Midbrain (tissue), 1 donor: ENCODE measurements at regions not wholly inside any gene's neighbourhood (a gene's known extent, or its start where the extent isn't known, plus 50 kb on each side); places are given as distances from the start of the nearest gene placed in this dataset.
"Not testable (repeated sequence)": the region's sequence is repeated elsewhere in the genome, so short reads cannot be mapped to it uniquely, and the experiment has no call there.

ENCODE experiments used
- DNase-seq: peaks from one replicate; lab custom pipeline; 2025; lab: John Stamatoyannopoulos, UW

- no peak for DNase-seq
Measured at GRCh38 chr3:182404031-182404430, 389.3 kb upstream of the ATP11B start.

GRCh38 chr3:182405759-182406158 lies 387.5 kb upstream of the ATP11B start:
- DNase-seq, result no peak

DNA sequence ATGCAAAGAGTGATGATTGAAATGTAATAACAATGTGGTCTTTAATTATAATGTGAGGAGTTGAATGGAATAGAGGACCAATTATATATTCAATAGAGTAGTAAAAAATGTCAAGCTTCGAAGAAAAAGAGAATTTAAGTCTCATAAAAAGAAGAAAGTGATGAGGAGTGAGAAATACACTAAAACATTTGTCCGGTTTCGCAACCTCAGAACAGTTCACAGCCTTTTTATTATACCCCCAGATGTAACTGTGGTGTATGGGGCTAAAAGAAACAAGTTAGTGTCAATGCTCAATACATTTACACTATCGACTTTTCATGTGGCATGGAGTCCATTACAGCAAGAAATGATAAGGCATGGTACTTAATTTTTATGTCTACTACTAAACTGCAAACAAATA lies 386.5 kb upstream of the ATP11B start:
- no peak for DNase-seq

DNA sequence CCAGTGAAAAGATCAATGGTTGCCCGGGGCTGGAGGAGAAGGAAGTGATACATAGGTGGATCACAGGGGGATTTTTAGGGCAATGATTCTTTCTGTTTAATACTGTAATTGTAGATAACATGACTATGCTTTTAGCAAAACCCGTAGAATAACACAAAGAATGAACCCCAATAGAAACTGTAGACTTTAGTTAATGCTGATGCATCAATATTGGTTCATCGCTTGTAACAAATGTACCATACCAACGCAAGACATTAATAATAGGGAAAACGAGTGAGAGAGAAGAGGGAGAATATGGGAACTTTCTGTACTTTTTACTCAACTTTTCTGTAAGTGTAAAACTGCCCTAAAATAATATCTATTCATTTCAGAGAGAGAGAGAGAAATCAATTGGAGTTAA lies 383.3 kb upstream of the ATP11B start:
- DNase-seq, result no peak

DNA sequence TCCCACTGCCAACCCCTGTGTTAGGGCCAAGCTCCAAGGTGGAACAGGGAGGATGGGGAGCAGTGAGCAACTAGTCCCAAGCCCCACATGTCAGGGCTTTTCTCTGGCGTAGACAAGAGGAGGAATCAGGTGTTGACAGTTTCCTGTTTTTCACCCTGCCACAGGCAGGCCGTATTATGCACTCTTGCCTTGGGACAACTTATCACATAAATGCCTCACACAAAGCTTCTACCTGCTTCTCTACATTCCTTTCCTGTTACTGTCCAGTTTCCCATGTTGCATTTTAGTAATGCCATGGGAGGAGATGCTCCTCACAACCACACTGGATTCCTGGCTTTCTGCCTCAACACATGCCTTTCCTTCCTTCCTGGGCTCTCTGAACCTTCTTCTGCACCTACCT lies 381.2 kb upstream of the ATP11B start:
- DNase-seq, result no peak

DNA sequence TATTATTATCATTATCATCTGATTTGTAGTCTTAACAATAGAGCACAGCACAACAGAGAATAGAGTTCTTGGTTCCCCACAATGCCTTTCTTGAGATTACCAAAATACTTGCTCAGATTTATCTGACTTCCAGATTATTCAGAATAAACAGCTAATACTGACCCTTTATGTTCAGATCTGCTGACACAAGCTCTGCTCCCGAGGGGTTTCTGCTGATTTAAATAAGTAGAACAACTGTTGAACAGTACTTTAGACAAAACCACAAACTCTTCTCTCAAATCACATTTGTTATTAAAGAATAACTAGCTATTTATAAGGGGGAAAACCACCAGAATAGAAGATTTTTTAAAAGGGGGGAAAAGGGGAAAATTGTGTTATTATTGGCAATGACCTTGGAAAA lies 380.2 kb upstream of the ATP11B start:
- no peak for DNase-seq

DNA sequence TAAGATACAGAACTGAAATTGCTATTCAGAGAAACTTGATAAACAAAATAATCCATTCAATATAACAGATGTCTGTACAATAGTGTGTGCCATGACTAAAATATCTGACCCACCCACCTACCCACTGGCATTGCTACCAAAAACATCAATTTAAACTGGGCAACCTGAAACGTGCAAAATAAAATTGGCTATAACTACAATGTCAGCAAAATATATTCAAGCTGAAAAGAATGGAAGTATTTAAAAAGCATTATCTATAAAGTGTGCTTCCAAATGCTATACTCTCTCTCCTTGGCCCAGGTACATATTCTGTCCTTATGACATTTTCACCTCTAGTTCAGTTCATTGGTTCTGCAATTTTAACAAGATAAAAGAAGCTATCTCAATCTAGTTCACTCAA lies 379.6 kb upstream of the ATP11B start:
- DNase-seq, result no peak

- no peak for DNase-seq
Measured at GRCh38 chr3:182414586-182414985, 378.7 kb upstream of the ATP11B start.

DNA sequence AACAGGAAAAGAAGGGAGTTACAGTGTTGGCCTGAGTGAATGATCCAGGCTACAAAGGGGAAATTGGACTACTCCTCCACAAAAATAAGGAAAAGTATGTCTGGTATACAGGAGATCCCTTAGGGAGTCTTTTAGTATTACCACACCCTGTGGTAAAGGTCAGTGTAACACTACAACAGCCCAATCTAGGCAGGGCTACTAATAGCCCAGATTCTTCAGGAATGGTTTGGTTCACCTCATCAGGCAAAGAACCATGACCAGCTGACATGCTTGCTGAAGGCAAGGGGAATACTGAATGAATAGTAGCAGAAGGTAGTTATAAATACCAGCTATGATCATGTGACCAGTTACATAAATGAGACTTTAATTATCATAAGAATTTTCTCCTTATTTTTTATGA lies 372.6 kb upstream of the ATP11B start:
- no peak for DNase-seq

DNA sequence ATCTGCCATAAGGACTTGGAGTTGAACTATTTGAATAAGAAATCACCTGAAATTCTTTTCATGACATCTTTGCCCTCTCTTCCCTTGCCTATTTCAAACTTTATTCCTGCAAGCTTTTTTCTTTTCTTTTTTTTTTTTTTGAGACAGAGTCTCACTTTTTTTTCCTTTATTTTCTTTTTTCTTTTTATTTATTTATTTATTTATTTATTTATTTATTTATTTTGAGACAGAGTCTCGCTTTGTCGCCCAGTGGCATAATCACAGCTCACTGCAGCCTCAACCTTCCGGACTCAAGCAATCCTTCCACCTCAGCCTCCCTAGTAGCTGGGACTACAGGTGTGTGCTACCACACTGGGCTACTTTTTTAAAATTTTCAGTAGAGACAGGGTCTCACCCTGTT lies 369.3 kb upstream of the ATP11B start:
- DNase-seq, result no peak

GRCh38 chr3:182425926-182426718 lies 367.2 kb upstream of the ATP11B start:
- DNase-seq, result not testable (repeated sequence)

- DNase-seq, result not testable (repeated sequence)
Measured at GRCh38 chr3:182431972-182432371, 361.3 kb upstream of the ATP11B start.

- no peak for DNase-seq
Measured at GRCh38 chr3:182435860-182436259, 357.4 kb upstream of the ATP11B start.

DNA sequence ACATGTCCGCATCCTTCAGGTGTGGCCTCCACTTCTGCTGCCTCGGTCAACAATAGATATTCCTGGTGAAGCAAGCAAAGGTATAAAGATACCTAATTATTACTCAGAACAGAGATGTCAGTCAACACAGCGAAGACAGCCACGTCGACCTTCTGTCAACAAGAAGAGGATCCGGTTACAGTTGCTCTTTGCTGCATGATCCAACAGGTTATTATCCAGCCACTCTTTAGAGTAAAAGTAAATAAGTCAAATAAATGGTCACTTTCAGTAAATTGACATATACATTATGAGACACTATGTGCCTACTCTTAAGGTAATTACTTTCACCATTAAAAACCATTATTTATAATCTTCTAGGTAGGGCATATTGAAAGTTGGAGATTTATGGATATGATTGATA lies 356.8 kb upstream of the ATP11B start:
- DNase-seq, result no peak

GRCh38 chr3:182438398-182438797 lies 354.9 kb upstream of the ATP11B start:
- no peak for DNase-seq

DNA sequence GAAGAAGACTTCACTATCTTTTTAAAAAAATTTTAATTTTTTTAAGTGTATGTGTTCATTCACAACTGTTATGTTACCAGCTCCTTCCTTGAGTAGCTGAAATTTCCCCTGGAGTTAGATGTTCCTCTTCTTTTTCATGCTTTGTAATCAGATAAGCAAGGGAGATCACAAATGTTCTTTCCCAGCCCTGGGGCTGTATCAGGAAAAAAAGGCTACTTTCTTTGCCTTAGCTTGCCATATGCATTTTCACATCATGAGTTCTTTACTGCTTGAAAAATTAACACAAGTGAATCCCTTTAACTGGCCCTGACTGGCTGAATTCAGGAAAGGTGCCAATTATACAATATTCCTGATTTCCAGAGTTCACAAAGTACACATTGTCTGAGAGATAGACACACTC lies 353.2 kb upstream of the ATP11B start:
- no peak for DNase-seq

DNA sequence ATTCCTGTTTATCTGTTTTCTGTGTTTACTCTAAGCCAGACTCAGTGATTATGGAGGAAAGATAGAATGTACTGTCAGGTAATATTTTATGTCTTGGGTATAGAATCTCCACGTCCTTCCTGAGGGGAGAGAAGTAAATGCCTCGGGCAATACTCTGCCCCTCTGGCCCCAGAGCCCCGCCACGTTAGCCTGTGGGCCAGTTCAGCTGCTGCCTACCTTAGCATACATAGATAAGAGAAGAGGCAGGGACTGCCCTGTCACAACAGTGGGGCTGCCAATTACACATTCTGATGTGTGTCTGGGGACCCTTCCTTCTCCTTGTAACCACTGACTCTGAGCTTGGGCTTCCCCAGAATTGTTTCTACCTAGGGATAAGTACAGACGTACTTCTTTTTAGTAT lies 347.7 kb upstream of the ATP11B start:
- DNase-seq, result no peak

DNA sequence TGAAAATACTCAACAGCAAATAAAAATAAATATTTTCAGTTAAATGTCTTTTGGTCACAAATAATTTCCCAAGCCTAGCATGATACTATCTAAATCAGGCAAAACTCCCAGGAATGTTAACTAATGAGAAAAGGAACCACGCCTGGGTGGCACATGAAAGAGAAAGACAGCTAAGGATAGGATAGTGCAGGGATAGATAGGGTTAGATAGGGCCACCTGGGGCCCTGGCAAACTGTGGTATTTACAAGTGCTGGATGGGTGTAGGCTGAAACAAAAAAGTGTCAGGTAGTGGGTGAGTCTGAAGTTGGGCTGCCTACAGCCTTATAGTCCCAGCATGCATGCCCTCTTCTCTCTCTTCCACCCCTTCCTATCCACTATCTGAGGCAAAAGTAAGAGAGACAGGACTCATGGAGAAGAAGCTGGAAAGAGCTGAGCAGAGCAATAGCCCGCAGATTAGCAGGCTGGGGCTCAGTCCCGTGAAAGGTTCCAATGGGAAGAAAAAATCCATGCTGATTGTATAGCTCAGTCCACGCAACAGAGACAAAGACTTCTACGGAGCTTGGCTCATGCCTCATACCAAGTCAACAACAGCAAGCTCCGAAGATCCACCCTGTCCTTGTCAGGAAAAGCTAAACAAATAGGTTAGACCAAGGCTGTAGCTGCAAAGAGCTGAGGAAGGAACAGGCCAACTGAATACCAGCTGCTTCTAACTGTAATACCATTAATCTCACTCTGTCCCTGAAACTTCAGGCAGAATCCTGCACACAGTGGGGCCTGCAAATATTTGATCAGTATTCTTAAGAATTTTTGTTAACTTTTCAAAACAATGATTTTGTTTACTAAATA lies 342.1 kb upstream of the ATP11B start:
- DNase-seq, result no peak

DNA sequence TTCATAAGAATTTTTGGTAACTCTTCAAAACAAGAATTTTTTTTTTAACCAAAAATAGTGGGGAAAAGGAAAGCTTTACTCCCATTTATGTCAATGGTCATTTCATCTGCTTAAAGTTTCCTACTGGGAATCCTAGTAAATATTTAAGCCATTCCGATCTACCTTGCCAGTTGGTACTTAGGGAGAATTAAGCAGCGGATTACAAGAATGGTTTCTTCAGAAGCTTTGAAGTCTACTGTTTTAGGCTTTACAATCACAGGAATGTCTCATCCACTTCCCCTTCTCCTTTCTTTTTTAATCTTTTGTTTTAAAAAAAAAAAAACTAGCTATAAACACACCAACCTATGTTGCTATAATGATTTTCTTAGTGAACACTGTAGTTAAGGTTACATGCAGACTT lies 341.4 kb upstream of the ATP11B start:
- no peak for DNase-seq

GRCh38 chr3:182455011-182455410 lies 338.3 kb upstream of the ATP11B start:
- DNase-seq, result no peak

GRCh38 chr3:182460303-182460702 lies 333.0 kb upstream of the ATP11B start:
- DNase-seq, result no peak

DNA sequence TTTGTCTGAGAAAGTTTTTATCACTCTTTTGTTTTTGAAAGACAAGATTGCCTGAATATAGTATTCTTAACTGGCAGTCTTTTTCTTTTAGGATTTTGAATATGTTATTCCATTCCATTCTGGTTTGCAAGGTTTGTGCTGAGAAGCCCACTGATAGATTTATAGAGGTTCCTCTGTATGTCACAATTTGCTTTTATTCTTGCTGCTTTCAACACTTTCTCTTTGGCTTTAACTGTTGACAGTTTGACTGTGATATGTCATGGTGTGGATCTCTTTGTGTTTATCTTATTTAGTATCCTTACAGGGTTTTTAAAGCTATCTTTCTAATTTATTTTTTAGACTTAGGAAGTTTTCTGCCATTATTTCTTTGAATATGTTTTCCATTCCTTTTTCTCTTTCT lies 331.2 kb upstream of the ATP11B start:
- DNase-seq, result no peak

DNA sequence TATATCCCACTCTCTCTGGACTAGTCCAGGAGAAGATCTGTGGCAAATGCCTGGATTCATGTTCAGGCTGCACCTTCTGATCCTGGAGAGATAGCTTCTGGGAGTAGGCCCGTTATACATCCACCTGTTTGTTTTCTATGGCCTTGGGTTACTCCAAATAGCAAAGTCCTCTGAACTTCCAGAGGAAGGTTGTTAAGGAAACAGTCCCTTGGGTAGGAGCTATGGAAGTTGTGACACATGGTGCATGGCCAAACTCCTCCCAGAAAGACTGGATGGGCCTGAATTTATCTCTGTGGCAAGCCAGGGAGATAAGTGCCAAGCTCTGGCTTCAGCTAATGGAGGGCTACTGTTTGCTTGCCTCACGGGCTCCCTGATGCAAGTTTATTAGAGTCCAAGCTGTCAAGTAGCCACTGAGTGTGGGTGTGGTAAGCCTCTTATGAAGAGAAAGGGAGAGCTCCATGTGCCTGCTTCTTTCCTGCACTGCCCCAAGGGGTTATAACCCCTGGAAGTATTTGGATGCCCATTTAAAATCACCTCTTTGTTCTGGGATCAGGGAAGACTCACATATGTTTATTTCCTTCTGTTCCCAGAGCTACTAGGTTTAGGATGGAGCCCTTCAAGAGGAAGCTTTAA lies 328.7 kb upstream of the ATP11B start:
- no peak for DNase-seq
